ACHN (cell line): ENCODE measurements at regions not wholly inside any gene's neighbourhood (a gene's known extent, or its start where the extent isn't known, plus 50 kb on each side); places are given as distances from the start of the nearest gene placed in this dataset.

ENCODE experiments used
- DNase-seq: peaks from one replicate; pipeline ENCODE4 v3.0.0-alpha.2; 2015
- in situ Hi-C: cut with HindIII; loops from 2 replicates; pipeline ENCODE4 v1.10.0; 2017; ENCODE audit warnings: low sequenced_read_pairs, low pct_ligation_motif_present, low pct_unique_long_range_greater_than_20kb

DNA sequence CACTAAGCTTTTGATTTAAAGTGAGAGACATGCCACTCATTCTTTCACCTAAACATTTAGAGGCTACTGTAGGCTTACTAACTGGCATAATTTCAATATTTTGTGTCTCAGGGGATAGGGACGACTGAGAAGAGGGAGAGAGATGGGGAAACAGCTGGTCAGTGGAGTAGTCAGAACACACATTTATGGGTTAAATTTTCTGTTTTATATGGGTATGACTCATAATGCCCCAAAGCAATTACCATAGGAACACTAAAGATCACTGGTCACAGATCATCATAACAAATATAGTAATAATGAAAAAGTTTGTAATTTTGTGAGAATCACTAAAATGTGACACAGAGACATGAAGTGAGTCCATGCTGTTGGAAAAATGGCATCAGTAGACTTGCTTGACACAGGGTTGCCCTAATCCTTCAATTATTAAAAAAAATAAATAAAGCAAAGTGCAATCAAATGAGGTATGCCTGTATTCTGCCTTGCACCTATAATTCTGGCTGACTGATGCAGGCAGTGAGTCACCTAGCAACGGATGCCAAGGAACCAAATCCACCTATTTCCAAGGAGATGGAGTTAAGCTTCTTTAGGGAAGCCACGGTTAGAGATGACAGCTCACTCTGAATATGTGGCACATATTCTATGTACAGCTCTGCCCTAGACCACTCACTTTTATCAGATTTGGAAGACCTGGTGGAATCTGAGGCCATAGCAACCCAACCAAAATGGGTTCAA lies 166.1 kb downstream of the MARCHF11 start:
- in situ Hi-C loops = no loop called here

DNA sequence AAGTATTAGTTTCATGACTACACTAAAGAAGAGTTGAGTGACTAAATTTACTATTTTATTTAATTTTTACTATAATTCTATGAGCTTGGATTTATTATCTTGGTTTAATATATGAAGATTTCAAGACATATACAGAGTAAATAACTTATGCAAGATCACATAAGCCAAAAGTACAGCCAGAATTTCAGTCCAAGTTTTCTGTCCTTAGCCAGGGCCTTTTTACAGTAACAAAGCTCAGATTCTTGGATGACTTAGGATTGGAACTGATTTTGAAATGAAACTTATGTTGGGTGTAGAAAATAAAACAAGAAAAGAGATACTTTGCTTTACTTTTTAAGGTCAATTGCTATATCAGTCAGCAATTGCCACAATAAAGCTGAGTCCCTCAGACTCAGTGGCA lies 170.3 kb downstream of the MARCHF11 start:
- DNase-seq = no peak
- in situ Hi-C loops = no loop called here

More for the DNA sequence above, 166.1 kb downstream of the MARCHF11 start:
- DNase-seq = no peak

- DNase-seq = no peak
- in situ Hi-C loops = no loop called here
Measured at GRCh38 chr5:16007750-16008415, 171.7 kb downstream of the MARCHF11 start.

DNA sequence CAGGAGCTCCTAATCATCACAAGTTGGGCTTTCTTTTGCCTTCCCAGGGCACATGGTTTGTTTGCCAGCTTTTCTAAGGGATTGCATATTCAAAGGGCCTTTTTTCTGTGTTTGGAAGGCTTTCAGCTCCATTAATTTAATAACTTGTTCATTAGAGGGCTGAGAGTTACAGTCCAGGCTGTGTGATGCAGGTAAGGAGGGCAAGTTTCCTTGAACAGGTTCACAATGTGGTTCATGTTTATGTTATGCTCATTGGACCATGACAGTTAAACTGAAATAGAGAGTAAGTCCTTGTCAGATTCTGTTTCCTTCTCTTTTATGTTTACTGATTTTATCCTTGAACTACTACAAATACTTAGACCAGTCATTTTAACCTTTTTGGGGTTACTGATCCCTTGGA lies 174.4 kb downstream of the MARCHF11 start:
- in situ Hi-C loops = no loop called here

GRCh38 chr5:16000056-16000455 lies 179.5 kb downstream of the MARCHF11 start:
- no peak for DNase-seq
- in situ Hi-C loops = no loop called here

More for the DNA sequence above, 174.4 kb downstream of the MARCHF11 start:
- no peak for DNase-seq

DNA sequence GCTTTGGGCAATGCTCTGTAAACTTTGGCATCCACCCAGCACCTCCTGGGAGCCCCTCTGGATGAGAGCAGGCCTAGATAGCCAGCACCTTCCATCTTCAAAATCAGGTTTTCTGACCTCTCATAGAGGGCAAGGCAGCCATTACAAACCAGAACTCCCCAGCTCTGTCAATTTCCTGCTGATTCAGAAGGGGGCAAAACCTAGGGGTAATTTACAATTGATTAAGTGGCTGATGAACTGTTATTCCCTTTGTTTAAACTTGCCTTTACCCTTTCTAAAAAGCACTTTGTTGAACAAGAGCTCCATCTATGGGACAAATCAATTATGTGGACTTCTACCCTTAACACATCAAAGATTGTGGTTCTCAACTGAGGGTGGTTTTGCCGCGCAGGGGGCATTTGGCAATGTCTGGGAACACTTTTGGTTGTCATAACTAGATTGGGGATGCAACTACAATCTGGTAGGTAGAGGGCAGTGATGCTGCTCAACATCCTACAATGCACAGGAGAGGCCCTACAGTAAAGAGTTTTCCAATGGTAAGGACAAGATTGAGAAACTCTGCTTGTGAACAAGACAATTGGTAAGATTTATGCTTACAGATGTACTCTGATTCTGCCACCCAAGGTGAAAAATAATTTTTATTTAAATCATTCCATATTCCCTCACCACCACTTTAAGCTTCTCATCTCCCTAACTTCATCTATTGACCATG lies 184.1 kb downstream of the MARCHF11 start:
- DNase-seq = peak; percentile 56
- in situ Hi-C loops = no loop called here

GRCh38 chr5:15993919-15994318 lies 185.7 kb downstream of the MARCHF11 start:
- peak; percentile 27 for DNase-seq
- in situ Hi-C loops = no loop called here

- peak; percentile 69 for DNase-seq
- in situ Hi-C loops = no loop called here
Measured at GRCh38 chr5:15993334-15993733, 186.3 kb downstream of the MARCHF11 start.

GRCh38 chr5:15992918-15993317 lies 186.7 kb downstream of the MARCHF11 start:
- in situ Hi-C loops = no loop called here
- DNase-seq = peak; percentile 88

DNA sequence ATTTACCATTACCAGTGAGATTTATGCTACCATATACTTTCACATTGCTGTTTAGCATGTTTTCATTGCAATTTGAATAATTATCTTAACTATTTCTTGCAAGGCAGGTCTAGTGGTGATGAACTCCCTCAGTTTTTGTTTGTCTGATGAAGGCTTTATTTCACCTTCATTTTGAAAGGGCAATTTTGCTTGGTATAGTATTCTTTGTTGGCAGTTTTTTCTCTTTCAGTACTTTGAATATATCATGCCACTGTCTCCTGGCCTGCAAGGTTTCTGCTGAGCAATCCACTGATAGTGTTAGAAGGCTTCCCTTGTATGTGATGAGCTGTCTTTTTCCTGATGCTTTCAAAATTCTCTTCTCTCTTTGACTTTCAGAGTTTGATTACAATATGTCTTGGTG lies 188.0 kb downstream of the MARCHF11 start:
- no peak for DNase-seq
- in situ Hi-C loops = no loop called here
